ENCODE measurements at regions not wholly inside any gene's neighbourhood (a gene's known extent, or its start where the extent isn't known, plus 50 kb on each side); places are given as distances from the start of the nearest gene placed in this dataset.

- no peak for TF ChIP-seq GATA2 (IDR thresholded peaks at IDR 0.05; ENCODE audit: low read depth, low read length)
- TF ChIP-seq GATA3 (IDR thresholded peaks at IDR 0.05; ENCODE audit: low read depth, low read length): no peak
Measured at GRCh38 chr6:2552526-2553154, 198.1 kb downstream of the MYLK4 start.
